MM.1S (cell line): ENCODE measurements at regions not wholly inside any gene's neighbourhood (a gene's known extent, or its start where the extent isn't known, plus 50 kb on each side); places are given as distances from the start of the nearest gene placed in this dataset.

Experiments
- DNase-seq: peaks from one replicate; pipeline ENCODE4 v3.0.0-alpha.2; 2015
- H2AFZ ChIP-seq: fragments of 300-600 bp; sonication (generic); 2 replicates; pipeline ENCODE4 v1.6.0; 2016; ENCODE audit warnings: antibody characterized with exemption, low read length
- H3F3A ChIP-seq: fragments of 300-600 bp; sonication (generic); 2 replicates; pipeline ENCODE4 v1.6.1; 2016; ENCODE audit warnings: mild to moderate bottlenecking, antibody characterized with exemption, low read length, moderate library complexity, mixed read lengths; ENCODE audit not compliant: insufficient read depth
- H3K27ac ChIP-seq: fragments of 300-600 bp; sonication (generic); 2 replicates; pipeline ENCODE4 v1.5.1; 2016; ENCODE audit warnings: mild to moderate bottlenecking, low read length
- H3K27me3 ChIP-seq: fragments of 300-600 bp; sonication (generic); replicated peaks from 2 replicates; pipeline ENCODE4 v1.6.0; 2016; ENCODE audit warnings: low read length; ENCODE audit not compliant: insufficient read depth
- H3K36me3 ChIP-seq: fragments of 300-600 bp; sonication (generic); replicated peaks from 2 replicates; pipeline ENCODE4 v1.6.1; 2016; ENCODE audit warnings: mild to moderate bottlenecking, low read length, mixed read lengths; ENCODE audit not compliant: insufficient read depth
- H3K4me1 ChIP-seq: fragments of 300-600 bp; sonication (generic); 2 replicates; pipeline ENCODE4 v1.6.1; 2016; ENCODE audit warnings: low read length, mixed read lengths
- H3K4me2 ChIP-seq: fragments of 300-600 bp; sonication (generic); 2 replicates; pipeline ENCODE4 v1.6.0; 2016; ENCODE audit warnings: low read depth, low read length
- H3K4me3 ChIP-seq: fragments of 300-600 bp; sonication (generic); 2 replicates; pipeline ENCODE4 v1.5.1; 2016; ENCODE audit warnings: low read length, mixed read lengths
- H3K79me2 ChIP-seq: fragments of 300-600 bp; sonication (generic); 2 replicates; pipeline ENCODE4 v1.6.1; 2016; ENCODE audit warnings: mixed run types, low read length, mixed read lengths
- H3K9ac ChIP-seq: fragments of 300-600 bp; sonication (generic); 2 replicates; pipeline ENCODE4 v1.6.1; 2016; ENCODE audit warnings: low read length, mixed read lengths
- H3K9me2 ChIP-seq: fragments of 300-600 bp; sonication (generic); replicated peaks from 2 replicates; pipeline ENCODE4 v1.6.1; 2016; ENCODE audit warnings: mild to moderate bottlenecking, low read length, mixed read lengths; ENCODE audit not compliant: insufficient read depth
- H3K9me3 ChIP-seq: fragments of 300-600 bp; sonication (generic); replicated peaks from 2 replicates; pipeline ENCODE4 v1.6.1; 2016; ENCODE audit warnings: mild to moderate bottlenecking, low read length, mixed read lengths; ENCODE audit not compliant: insufficient read depth
- H4K20me1 ChIP-seq: fragments of 300-600 bp; sonication (generic); 2 replicates; pipeline ENCODE4 v1.6.1; 2016; ENCODE audit warnings: mild to moderate bottlenecking, low read length, moderate library complexity, mixed read lengths; ENCODE audit not compliant: insufficient read depth
- CTCF ChIP-seq: fragments of 300-600 bp; sonication (generic); IDR thresholded peaks from 2 replicates; pipeline ENCODE4 v1.5.1; 2016; ENCODE audit warnings: antibody characterized with exemption, low read length, mixed read lengths
- EZH2 ChIP-seq: fragments of 300-600 bp; sonication (generic); optimal IDR thresholded peaks from 2 replicates; pipeline ENCODE3; 2017; ENCODE audit warnings: low read depth, mild to moderate bottlenecking, antibody characterized with exemption, low read length, mixed read lengths
- EZH2phosphoT487 ChIP-seq: fragments of 300-600 bp; sonication (generic); IDR thresholded peaks from 2 replicates; pipeline ENCODE4 v1.6.1; 2018; ENCODE audit warnings: antibody characterized with exemption, low read length

GRCh38 chr18:34942276-34942675, 98.9 kb upstream of the MAPRE2 start:
- Histone ChIP-seq H3K27me3 (no peaks in the 10 kb centered on the region), H3K4me1 (no peaks in the 10 kb centered on the region)

GRCh38 chr18:34942975-34943374, 98.2 kb upstream of the MAPRE2 start:
- DNase-seq, result no peak
- no peaks in the 10 kb centered on the region for H3K27me3 ChIP-seq
- H3K9me3 ChIP-seq, result no peaks in the 10 kb centered on the region
- no peak overlapping the region for H3K4me3 ChIP-seq
- no peaks in the 10 kb centered on the region for H4K20me1 ChIP-seq
- no peaks in the 10 kb centered on the region for H3F3A ChIP-seq
- H2AFZ ChIP-seq, result no peak overlapping the region
- no peaks in the 10 kb centered on the region for H3K9me2 ChIP-seq
- no peaks in the 10 kb centered on the region for H3K4me1 ChIP-seq
- H3K9ac ChIP-seq, result no peak overlapping the region
- TF ChIP-seq EZH2phosphoT487 (no peak), EZH2 (no peak), CTCF (no peak)
- no peak overlapping the region for H3K27ac ChIP-seq
- no peak overlapping the region for H3K4me2 ChIP-seq
- H3K36me3 ChIP-seq, result no peaks in the 10 kb centered on the region
- H3K79me2 ChIP-seq, result no peaks in the 10 kb centered on the region

More at GRCh38 chr18:34942276-34942675, 98.9 kb upstream of the MAPRE2 start:
- Histone ChIP-seq H3K27ac (no peak overlapping the region), H2AFZ (no peak overlapping the region), H3K9me2 (no peaks in the 10 kb centered on the region), H3K9me3 (no peaks in the 10 kb centered on the region), H3F3A (no peaks in the 10 kb centered on the region), H3K79me2 (no peaks in the 10 kb centered on the region), H4K20me1 (no peaks in the 10 kb centered on the region), H3K4me2 (no peak overlapping the region), H3K4me3 (no peak overlapping the region), H3K36me3 (no peaks in the 10 kb centered on the region), H3K9ac (no peak overlapping the region)
- no peak for DNase-seq
- TF ChIP-seq EZH2, result no peak

GRCh38 chr18:34943587-34943986, 97.6 kb upstream of the MAPRE2 start:
- DNase-seq, result no peak
- Histone ChIP-seq H2AFZ (no peak overlapping the region), H3K27ac (no peak overlapping the region), H3K4me1 (no peaks in the 10 kb centered on the region), H3K9me2 (no peaks in the 10 kb centered on the region), H3K36me3 (no peaks in the 10 kb centered on the region), H3F3A (no peaks in the 10 kb centered on the region), H3K4me2 (no peak overlapping the region), H3K9me3 (no peaks in the 10 kb centered on the region), H4K20me1 (no peaks in the 10 kb centered on the region), H3K4me3 (no peak overlapping the region), H3K79me2 (no peaks in the 10 kb centered on the region), H3K9ac (no peak overlapping the region), H3K27me3 (no peaks in the 10 kb centered on the region)
- TF ChIP-seq EZH2 (no peak), CTCF (no peak), EZH2phosphoT487 (no peak)

DNA sequence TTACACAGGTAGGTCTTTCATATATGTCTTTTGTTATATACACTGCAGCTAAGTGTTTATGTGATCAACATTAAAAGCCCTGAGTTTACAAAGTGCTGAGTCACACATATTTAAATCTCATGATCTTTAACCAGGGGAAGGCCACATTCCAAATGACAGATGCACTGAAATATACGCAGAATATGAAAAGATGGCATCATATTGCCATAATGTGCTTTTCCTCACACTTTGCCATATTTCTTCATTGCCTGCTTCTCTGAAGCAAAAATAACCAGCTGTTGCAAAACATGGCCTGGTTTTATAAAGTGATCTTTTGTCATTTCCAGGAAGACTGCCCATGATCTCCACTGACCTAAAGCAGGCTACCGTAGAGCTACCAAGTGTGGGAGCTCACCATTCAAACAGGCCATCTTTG, 93.5 kb upstream of the MAPRE2 start:
- Histone ChIP-seq H3K9me3 (no peaks in the 10 kb centered on the region), H3K4me1 (no peaks in the 10 kb centered on the region), H4K20me1 (no peaks in the 10 kb centered on the region), H3K4me2 (no peak overlapping the region), H3F3A (no peaks in the 10 kb centered on the region), H2AFZ (no peak overlapping the region), H3K36me3 (no peaks in the 10 kb centered on the region), H3K9me2 (no peaks in the 10 kb centered on the region), H3K4me3 (no peak overlapping the region), H3K27ac (no peak overlapping the region), H3K79me2 (no peaks in the 10 kb centered on the region), H3K9ac (no peak overlapping the region), H3K27me3 (no peaks in the 10 kb centered on the region)
- DNase-seq, result no peak
- TF ChIP-seq EZH2phosphoT487, result no peak
- TF ChIP-seq EZH2, result no peak
- no peak for TF ChIP-seq CTCF
